Liver (tissue), 7 donors: ENCODE measurements at regions not wholly inside any gene's neighbourhood (a gene's known extent, or its start where the extent isn't known, plus 50 kb on each side); places are given as distances from the start of the nearest gene placed in this dataset.

Source experiments
- DNase-seq: peaks from one replicate; pipeline ENCODE4 v3.0.0-alpha.2; 2017; ENCODE audit warnings: low spot score
- H3K27ac ChIP-seq, 2 donors: one replicate each; pipeline ENCODE4 v1.7.0; 2013; ENCODE audit warnings: inconsistent platforms in 2 of 2, low read length in 2 of 2, control low read depth in 1 of 2, low read depth in 1 of 2, mild to moderate bottlenecking in 1 of 2
- H3K27me3 ChIP-seq, 4 donors: one replicate each; pipeline versions ENCODE4 v1.6.1 to v1.7.0; 2013; ENCODE audit warnings: low read length in 3 of 4, inconsistent platforms in 1 of 4, mild to moderate bottlenecking in 1 of 4, moderate library complexity in 1 of 4; ENCODE audit not compliant: control insufficient read depth in 4 of 4, insufficient read depth in 4 of 4
- H3K36me3 ChIP-seq, 4 donors: one replicate each; pipeline versions ENCODE4 v1.6.1 to v1.7.0; 2013; ENCODE audit warnings: low read length in 3 of 4, mild to moderate bottlenecking in 3 of 4, low read depth in 1 of 4, moderate library complexity in 1 of 4; ENCODE audit not compliant: control insufficient read depth in 4 of 4, insufficient read depth in 3 of 4
- H3K4me1 ChIP-seq, 4 donors: one replicate each; pipeline versions ENCODE4 v1.6.1 to v1.7.0; 2013; ENCODE audit warnings: low read length in 3 of 4, mild to moderate bottlenecking in 3 of 4, moderate library complexity in 1 of 4; ENCODE audit not compliant: control insufficient read depth in 4 of 4, insufficient read depth in 4 of 4
- H3K4me3 ChIP-seq, 3 donors: one replicate each; pipeline versions ENCODE4 v1.6.1 to v1.7.0; 2013; ENCODE audit warnings: low read length in 3 of 3, control low read depth in 1 of 3, low read depth in 1 of 3, mild to moderate bottlenecking in 1 of 3
- H3K9ac ChIP-seq, 2 donors: one replicate each; pipeline ENCODE4 v1.7.0; 2013; ENCODE audit warnings: low read length in 2 of 2, mild to moderate bottlenecking in 2 of 2, moderate library complexity in 2 of 2, control low read depth in 1 of 2, low read depth in 1 of 2
- H3K9me3 ChIP-seq, 4 donors: one replicate each; pipeline versions ENCODE4 v1.6.1 to v1.7.0; 2013; ENCODE audit warnings: low read length in 3 of 4; ENCODE audit not compliant: control insufficient read depth in 4 of 4
- ATF3 ChIP-seq: IDR thresholded peaks from 2 replicates; pipeline ENCODE4 v1.6.1; 2016; ENCODE audit warnings: antibody characterized with exemption
- EGR1 ChIP-seq, 2 donors: IDR thresholded peaks; 2 replicates each; pipeline ENCODE4 v1.6.1; 2016 to 2018; ENCODE audit warnings: antibody characterized with exemption in 2 of 2, low read depth in 2 of 2
- FOXA2 ChIP-seq: IDR thresholded peaks from 2 replicates; pipeline ENCODE4 v1.6.1; 2016; ENCODE audit warnings: antibody characterized with exemption
- HNF4A ChIP-seq, 2 donors: conservative IDR thresholded peaks; 2 replicates each; pipeline ENCODE4 v1.6.1; 2016; ENCODE audit warnings: antibody characterized with exemption in 2 of 2, mild to moderate bottlenecking in 2 of 2
- JUND ChIP-seq, 2 donors: IDR thresholded peaks; 2 replicates each; pipeline ENCODE4 v1.6.1; 2016; ENCODE audit warnings: antibody characterized with exemption in 2 of 2
- MAX ChIP-seq: IDR thresholded peaks from 2 replicates; pipeline ENCODE4 v1.6.1; 2016; ENCODE audit warnings: antibody characterized with exemption
- NR2F2 ChIP-seq: IDR thresholded peaks from 2 replicates; pipeline ENCODE4 v1.6.1; 2016; ENCODE audit warnings: antibody characterized with exemption
- RAD21 ChIP-seq, 2 donors: IDR thresholded peaks; 2 replicates each; pipeline ENCODE4 v1.6.1; 2016; ENCODE audit warnings: antibody characterized with exemption in 2 of 2, mild to moderate bottlenecking in 2 of 2
- RXRA ChIP-seq, 2 donors: IDR thresholded peaks; 2 replicates each; pipeline ENCODE4 v1.6.1; 2017 to 2018; ENCODE audit warnings: antibody characterized with exemption in 2 of 2, mild to moderate bottlenecking in 1 of 2
- SP1 ChIP-seq: IDR thresholded peaks from 2 replicates; pipeline ENCODE4 v1.6.1; 2018; ENCODE audit warnings: antibody characterized with exemption, mild to moderate bottlenecking
- ZBTB33 ChIP-seq: IDR thresholded peaks from 2 replicates; pipeline ENCODE4 v1.6.1; 2016; ENCODE audit warnings: antibody characterized with exemption
- WGBS: extraction: QIAGEN DNeasy Blood & Tissue Kit; methylation state at CpG from one replicate; pipeline ENCODE4 v1.1.7; 2013; 5-methylcytosine and 5-hydroxymethylcytosine counted together
- TF ChIP-seq, protein P1 (sequence below): IDR thresholded peaks from 2 replicates; pipeline ENCODE4 v1.6.1; 2016; ENCODE audit warnings: antibody characterized with exemption, mild to moderate bottlenecking
- donor health status: healthy.
- donor health status: healthy.
- donor health status: healthy.
- donor health status: healthy.

- TF ChIP-seq RAD21 (IDR thresholded peaks at IDR 0.05) (peak in 1 of 2 donors; percentile 4), ATF3 (no peak), NR2F2 (no peak)
- no peaks in the 10 kb centered on the region for H3K4me1 ChIP-seq
- no peaks in the 10 kb centered on the region for H3K9me3 ChIP-seq
- no peak for DNase-seq
- H3K27ac ChIP-seq = no peak overlapping the region
- H3K9ac ChIP-seq = no peak overlapping the region
- H3K27me3 ChIP-seq = no peaks in the 10 kb centered on the region
- no peak overlapping the region for H3K4me3 ChIP-seq
- H3K36me3 ChIP-seq = no peaks in the 10 kb centered on the region
- 64% methylated on average over 8 of the region's 8 CpGs for WGBS
These were observed 91.9 kb downstream of the ARL4C start for GRCh38 chr2:234404957-234405356.

- DNase-seq = no peak
- H3K27ac ChIP-seq = no peak overlapping the region
- H3K9ac ChIP-seq = no peak overlapping the region
- no peak overlapping the region for H3K4me3 ChIP-seq
- no peaks in the 10 kb centered on the region for H3K27me3 ChIP-seq
- H3K9me3 ChIP-seq = no peaks in the 10 kb centered on the region
- H3K4me1 ChIP-seq = no peaks in the 10 kb centered on the region
- 95% methylated on average over 1 of the region's 1 CpG for WGBS
- TF ChIP-seq ZBTB33 (no peak), MAX (no peak), SP1 (no peak), RAD21 (IDR thresholded peaks at IDR 0.05) (no peak), NR2F2 (no peak), HNF4A (conservative IDR thresholded peaks at IDR 0.05) (no peak)
- H3K36me3 ChIP-seq = no peaks in the 10 kb centered on the region
These were observed 93.1 kb downstream of the ARL4C start for GRCh38 chr2:234403751-234404150.

GRCh38 chr2:234403074-234403473 is 93.8 kb downstream of the ARL4C start:
- Histone ChIP-seq H3K27me3 (no peaks in the 10 kb centered on the region), H3K36me3 (no peaks in the 10 kb centered on the region), H3K4me3 (no peak overlapping the region), H3K9ac (no peak overlapping the region), H3K9me3 (no peaks in the 10 kb centered on the region), H3K27ac (no peak overlapping the region), H3K4me1 (no peaks in the 10 kb centered on the region)
- TF ChIP-seq, protein P1, sequence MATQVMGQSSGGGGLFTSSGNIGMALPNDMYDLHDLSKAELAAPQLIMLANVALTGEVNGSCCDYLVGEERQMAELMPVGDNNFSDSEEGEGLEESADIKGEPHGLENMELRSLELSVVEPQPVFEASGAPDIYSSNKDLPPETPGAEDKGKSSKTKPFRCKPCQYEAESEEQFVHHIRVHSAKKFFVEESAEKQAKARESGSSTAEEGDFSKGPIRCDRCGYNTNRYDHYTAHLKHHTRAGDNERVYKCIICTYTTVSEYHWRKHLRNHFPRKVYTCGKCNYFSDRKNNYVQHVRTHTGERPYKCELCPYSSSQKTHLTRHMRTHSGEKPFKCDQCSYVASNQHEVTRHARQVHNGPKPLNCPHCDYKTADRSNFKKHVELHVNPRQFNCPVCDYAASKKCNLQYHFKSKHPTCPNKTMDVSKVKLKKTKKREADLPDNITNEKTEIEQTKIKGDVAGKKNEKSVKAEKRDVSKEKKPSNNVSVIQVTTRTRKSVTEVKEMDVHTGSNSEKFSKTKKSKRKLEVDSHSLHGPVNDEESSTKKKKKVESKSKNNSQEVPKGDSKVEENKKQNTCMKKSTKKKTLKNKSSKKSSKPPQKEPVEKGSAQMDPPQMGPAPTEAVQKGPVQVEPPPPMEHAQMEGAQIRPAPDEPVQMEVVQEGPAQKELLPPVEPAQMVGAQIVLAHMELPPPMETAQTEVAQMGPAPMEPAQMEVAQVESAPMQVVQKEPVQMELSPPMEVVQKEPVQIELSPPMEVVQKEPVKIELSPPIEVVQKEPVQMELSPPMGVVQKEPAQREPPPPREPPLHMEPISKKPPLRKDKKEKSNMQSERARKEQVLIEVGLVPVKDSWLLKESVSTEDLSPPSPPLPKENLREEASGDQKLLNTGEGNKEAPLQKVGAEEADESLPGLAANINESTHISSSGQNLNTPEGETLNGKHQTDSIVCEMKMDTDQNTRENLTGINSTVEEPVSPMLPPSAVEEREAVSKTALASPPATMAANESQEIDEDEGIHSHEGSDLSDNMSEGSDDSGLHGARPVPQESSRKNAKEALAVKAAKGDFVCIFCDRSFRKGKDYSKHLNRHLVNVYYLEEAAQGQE = no peak
- TF ChIP-seq RXRA (IDR thresholded peaks at IDR 0.05) = no peak
- no peak for TF ChIP-seq FOXA2
- TF ChIP-seq JUND (IDR thresholded peaks at IDR 0.05) = no peak
- no peak for TF ChIP-seq EGR1 (IDR thresholded peaks at IDR 0.05; ENCODE audit: low read depth in 2 of 2)
- TF ChIP-seq RAD21 (IDR thresholded peaks at IDR 0.05) = no peak
- TF ChIP-seq NR2F2 = no peak
- 83% methylated on average over 8 of the region's 8 CpGs for WGBS
- DNase-seq = no peak
